RWPE2 (cell line): ENCODE measurements at regions not wholly inside any gene's neighbourhood (a gene's known extent, or its start where the extent isn't known, plus 50 kb on each side); places are given as distances from the start of the nearest gene placed in this dataset.

Source experiments
- ATAC-seq: fragments of 200-7000 bp; cut with Tn5 transposase; 3 replicates; pipeline ENCODE4 v1.9.1; 2021; ENCODE audit warnings: low read depth
- DNase-seq: peaks from one replicate; pipeline ENCODE4 v3.0.0-alpha.2; 2020; ENCODE audit warnings: low spot score
- H3K27ac ChIP-seq: fragments of 450-650 bp; 2 replicates; pipeline ENCODE4 v1.5.1; 2017; ENCODE audit warnings: mild to moderate bottlenecking; ENCODE audit not compliant: poor library complexity, severe bottlenecking
- H3K27me3 ChIP-seq: fragments of 250-450 bp; sonication (Bioruptor Pico); 2 replicates; pipeline ENCODE4 v1.5.1; 2021; ENCODE audit warnings: mild to moderate bottlenecking, moderate library complexity; ENCODE audit not compliant: insufficient read depth, poor library complexity, severe bottlenecking
- H3K36me3 ChIP-seq: fragments of 250-450 bp; sonication (Bioruptor Pico); 2 replicates; pipeline ENCODE4 v1.5.1; 2020; ENCODE audit warnings: low read depth, mild to moderate bottlenecking, moderate library complexity
- H3K4me1 ChIP-seq: fragments of 250-450 bp; sonication (Bioruptor Pico); 2 replicates; pipeline ENCODE4 v1.5.1; 2021; ENCODE audit warnings: mild to moderate bottlenecking, moderate library complexity; ENCODE audit not compliant: insufficient read depth, poor library complexity, severe bottlenecking
- H3K4me3 ChIP-seq: fragments of 250-450 bp; sonication (Bioruptor Pico); 2 replicates; pipeline ENCODE4 v1.5.1; 2021; ENCODE audit warnings: mild to moderate bottlenecking, moderate library complexity; ENCODE audit not compliant: severe bottlenecking
- H3K9me3 ChIP-seq: fragments of 250-450 bp; sonication (Bioruptor Pico); 2 replicates; pipeline ENCODE4 v1.5.1; 2021; ENCODE audit warnings: mild to moderate bottlenecking, moderate library complexity; ENCODE audit not compliant: severe bottlenecking
- TF ChIP-seq, protein P1 (sequence below): fragments of 450-650 bp; IDR thresholded peaks from one replicate; pipeline ENCODE4 v1.5.1; 2017; ENCODE audit warnings: mild to moderate bottlenecking, moderate library complexity; ENCODE audit not compliant: poor library complexity, severe bottlenecking

DNA sequence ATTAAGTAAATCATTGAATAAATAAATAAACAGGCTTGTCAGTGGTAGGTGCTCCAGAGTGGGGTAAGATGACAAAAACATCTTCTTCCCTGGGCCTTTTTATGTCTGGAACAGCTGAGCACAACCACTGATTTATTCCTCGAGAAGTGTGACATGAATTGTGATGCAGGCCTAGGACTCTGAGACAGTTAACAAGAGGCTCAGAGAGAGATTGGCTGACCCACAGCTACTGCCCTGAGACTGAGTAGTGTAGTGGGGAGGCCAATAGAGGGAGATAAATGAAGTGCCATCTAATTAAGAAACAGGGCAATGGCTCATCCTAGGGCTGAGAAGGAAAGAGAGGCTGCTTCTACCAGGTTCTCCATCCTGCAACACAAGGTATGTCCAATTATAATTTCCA lies 369.3 kb upstream of the TRPC7 start:
- Histone ChIP-seq H3K4me1 (no peaks in the 10 kb centered on the region), H3K27ac (no peak overlapping the region), H3K4me3 (no peak overlapping the region), H3K36me3 (no peaks in the 10 kb centered on the region), H3K9me3 (no peaks in the 10 kb centered on the region), H3K27me3 (no peaks in the 10 kb centered on the region)
- DNase-seq, result no peak
- ATAC-seq, result no peak
- TF ChIP-seq, protein P1, sequence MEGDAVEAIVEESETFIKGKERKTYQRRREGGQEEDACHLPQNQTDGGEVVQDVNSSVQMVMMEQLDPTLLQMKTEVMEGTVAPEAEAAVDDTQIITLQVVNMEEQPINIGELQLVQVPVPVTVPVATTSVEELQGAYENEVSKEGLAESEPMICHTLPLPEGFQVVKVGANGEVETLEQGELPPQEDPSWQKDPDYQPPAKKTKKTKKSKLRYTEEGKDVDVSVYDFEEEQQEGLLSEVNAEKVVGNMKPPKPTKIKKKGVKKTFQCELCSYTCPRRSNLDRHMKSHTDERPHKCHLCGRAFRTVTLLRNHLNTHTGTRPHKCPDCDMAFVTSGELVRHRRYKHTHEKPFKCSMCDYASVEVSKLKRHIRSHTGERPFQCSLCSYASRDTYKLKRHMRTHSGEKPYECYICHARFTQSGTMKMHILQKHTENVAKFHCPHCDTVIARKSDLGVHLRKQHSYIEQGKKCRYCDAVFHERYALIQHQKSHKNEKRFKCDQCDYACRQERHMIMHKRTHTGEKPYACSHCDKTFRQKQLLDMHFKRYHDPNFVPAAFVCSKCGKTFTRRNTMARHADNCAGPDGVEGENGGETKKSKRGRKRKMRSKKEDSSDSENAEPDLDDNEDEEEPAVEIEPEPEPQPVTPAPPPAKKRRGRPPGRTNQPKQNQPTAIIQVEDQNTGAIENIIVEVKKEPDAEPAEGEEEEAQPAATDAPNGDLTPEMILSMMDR, result no peak

DNA sequence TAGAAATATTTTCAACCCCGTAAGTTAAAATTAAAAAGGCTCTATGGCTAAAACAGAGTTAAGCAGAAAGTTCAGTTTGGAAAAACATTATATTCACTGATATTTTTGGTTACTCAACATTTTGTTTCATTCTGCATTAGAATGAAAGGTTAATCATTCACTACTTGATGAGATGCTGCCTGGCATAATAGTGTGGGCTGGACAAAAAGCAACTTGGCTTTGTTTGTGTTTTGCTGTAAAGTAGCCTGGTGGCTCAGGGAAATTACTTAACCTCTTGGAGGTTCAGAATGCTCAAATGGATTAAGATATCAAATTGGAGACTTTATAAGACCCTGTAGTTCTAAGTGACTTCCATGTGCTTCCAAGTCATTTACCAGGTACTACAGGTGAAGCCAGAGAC lies 367.4 kb upstream of the TRPC7 start:
- no peak for ATAC-seq
- no peaks in the 10 kb centered on the region for H3K9me3 ChIP-seq
- no peak overlapping the region for H3K4me3 ChIP-seq
- H3K27ac ChIP-seq, result no peak overlapping the region
- no peaks in the 10 kb centered on the region for H3K36me3 ChIP-seq
- TF ChIP-seq, protein P1, result no peak
- DNase-seq, result no peak
- H3K4me1 ChIP-seq, result no peaks in the 10 kb centered on the region
- no peaks in the 10 kb centered on the region for H3K27me3 ChIP-seq

DNA sequence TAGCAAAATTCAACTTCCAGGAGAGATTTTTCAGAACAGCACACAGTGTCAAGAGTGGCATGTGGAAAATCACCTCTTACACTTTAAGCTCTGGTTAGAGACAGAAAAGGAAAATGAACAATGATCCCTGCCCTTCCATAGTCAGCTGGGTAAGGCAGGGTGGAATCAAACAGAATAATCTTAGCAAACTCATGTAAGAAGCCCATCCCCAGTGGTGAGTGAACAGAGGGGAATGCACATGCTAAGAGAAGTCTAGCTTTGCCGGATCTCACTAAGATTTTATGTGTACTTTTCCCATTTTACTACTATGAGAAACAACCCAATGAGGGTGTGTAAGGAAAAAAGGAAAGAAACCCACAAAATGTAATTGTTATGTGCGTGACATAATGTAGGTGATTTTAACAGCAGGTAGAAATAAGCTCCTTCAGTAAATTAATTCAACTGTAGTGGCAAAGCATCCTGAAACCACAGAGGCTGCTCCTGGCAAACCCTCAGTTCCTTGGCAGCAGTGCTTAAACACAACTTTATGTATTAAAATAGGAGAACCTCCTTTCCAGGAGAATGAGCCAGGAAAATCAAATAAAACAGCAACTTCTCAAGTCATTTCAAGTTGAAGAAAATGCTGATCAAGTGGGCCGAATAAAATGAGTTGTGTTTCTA lies 366.0 kb upstream of the TRPC7 start:
- Histone ChIP-seq H3K27ac (no peak overlapping the region), H3K4me1 (no peaks in the 10 kb centered on the region), H3K4me3 (no peak overlapping the region), H3K36me3 (no peaks in the 10 kb centered on the region), H3K9me3 (no peaks in the 10 kb centered on the region), H3K27me3 (peaks cover 2% of the 10 kb centered on the region)
- no peak for ATAC-seq
- DNase-seq, result no peak
- TF ChIP-seq, protein P1, result no peak

DNA sequence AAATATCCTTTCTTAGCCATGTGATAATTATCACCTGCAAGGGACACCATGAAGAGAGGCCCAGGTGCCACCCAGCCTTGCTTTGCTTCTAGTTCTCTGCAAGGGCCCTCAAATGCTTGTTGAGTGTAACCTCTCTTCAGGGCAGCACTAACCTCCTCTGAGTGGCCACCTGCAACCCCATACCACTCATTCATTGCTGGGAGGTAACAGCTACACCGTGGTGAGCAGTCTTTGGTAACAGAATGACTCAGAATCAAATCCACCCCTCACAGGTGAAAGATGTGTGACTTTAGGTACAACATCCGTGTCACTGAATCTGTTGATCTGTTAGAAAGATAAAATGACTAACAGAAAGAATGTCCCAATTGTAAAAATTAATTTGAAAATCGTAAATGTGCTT lies 365.1 kb upstream of the TRPC7 start:
- Histone ChIP-seq H3K4me3 (no peak overlapping the region), H3K27me3 (peaks cover 2% of the 10 kb centered on the region), H3K27ac (no peak overlapping the region), H3K4me1 (no peaks in the 10 kb centered on the region), H3K36me3 (no peaks in the 10 kb centered on the region), H3K9me3 (no peaks in the 10 kb centered on the region)
- ATAC-seq, result peak; percentile 44; the same call in 1 of the 3 replicates
- no peak for DNase-seq
- TF ChIP-seq, protein P1, result no peak

DNA sequence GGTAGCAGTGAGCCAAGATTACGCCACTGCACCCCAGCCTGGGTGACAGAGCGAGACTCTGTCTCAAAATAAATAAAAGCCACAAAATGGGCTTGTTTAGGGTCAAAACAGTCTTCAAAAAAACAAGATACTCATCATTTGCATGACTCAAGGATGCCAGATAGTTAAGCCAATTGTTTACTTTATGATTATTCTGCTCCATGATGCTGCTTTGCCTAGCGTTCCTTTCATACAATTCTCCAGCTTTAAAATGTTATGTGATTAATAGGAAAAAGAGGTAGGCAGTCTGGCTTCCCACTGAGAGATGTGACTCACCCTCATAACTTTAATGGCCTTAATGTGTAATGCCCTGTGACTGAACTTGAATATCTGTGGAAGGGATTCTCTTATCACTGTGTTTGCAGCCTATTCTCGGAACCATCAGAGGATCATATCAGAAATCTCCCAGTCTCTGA lies 364.6 kb upstream of the TRPC7 start:
- Histone ChIP-seq H3K27me3 (peaks cover 2% of the 10 kb centered on the region), H3K9me3 (no peaks in the 10 kb centered on the region), H3K4me1 (no peaks in the 10 kb centered on the region), H3K4me3 (no peak overlapping the region), H3K36me3 (no peaks in the 10 kb centered on the region), H3K27ac (no peak overlapping the region)
- TF ChIP-seq, protein P1, result no peak
- ATAC-seq (peak; percentile 92), DNase-seq (no peak)
